Activated naive CD4-positive, alpha-beta T cell treated with anti-CD3 and anti-CD28 coated beads, Interleukin-2, amount 50 U/mL, for 24 hours (primary cell): ENCODE measurements at regions not wholly inside any gene's neighbourhood (a gene's known extent, or its start where the extent isn't known, plus 50 kb on each side); places are given as distances from the start of the nearest gene placed in this dataset.

Source experiments
- H3K27ac Mint-ChIP-seq: one replicate; pipeline ENCODE4 v1.8.0; 2021; ENCODE audit warnings: mild to moderate bottlenecking, mixed read lengths
- H3K27me3 Mint-ChIP-seq: one replicate; pipeline ENCODE4 v1.8.0; 2021; ENCODE audit warnings: mixed read lengths
- H3K36me3 Mint-ChIP-seq: one replicate; pipeline ENCODE4 v1.8.0; 2021; ENCODE audit warnings: mixed read lengths
- H3K4me1 Mint-ChIP-seq: one replicate; pipeline ENCODE4 v1.8.0; 2021; ENCODE audit warnings: mixed read lengths
- H3K4me3 Mint-ChIP-seq: one replicate; pipeline ENCODE4 v1.8.0; 2021; ENCODE audit warnings: mild to moderate bottlenecking, mixed read lengths
- H3K9me3 Mint-ChIP-seq: one replicate; pipeline ENCODE4 v1.8.0; 2021; ENCODE audit warnings: mixed read lengths

- Mint-ChIP-seq H3K4me3 (no peak overlapping the region), H3K27ac (no peak overlapping the region), H3K4me1 (peaks cover 6% of the 10 kb centered on the region), H3K27me3 (peaks cover 1% of the 10 kb centered on the region), H3K36me3 (peaks cover 7% of the 10 kb centered on the region), H3K9me3 (peaks cover 12% of the 10 kb centered on the region)
Measured at GRCh38 chr21:39124681-39125251, 58.5 kb downstream of the PSMG1 start.

GRCh38 chr21:39123375-39123774 lies 59.9 kb downstream of the PSMG1 start:
- Mint-ChIP-seq H3K36me3 (peaks cover 7% of the 10 kb centered on the region), H3K4me3 (no peak overlapping the region), H3K9me3 (peaks cover 12% of the 10 kb centered on the region), H3K4me1 (peaks cover 6% of the 10 kb centered on the region), H3K27me3 (peaks cover 1% of the 10 kb centered on the region), H3K27ac (no peak overlapping the region)

GRCh38 chr21:39121600-39122355 lies 61.5 kb downstream of the PSMG1 start:
- H3K27ac Mint-ChIP-seq, result peak overlapping the region; percentile 80
- H3K4me3 Mint-ChIP-seq, result no peak overlapping the region
- H3K36me3 Mint-ChIP-seq, result peaks cover 7% of the 10 kb centered on the region

GRCh38 chr21:39120876-39121599 lies 62.2 kb downstream of the PSMG1 start:
- H3K27ac Mint-ChIP-seq, result no peak overlapping the region
- H3K9me3 Mint-ChIP-seq, result peaks cover 12% of the 10 kb centered on the region
- H3K36me3 Mint-ChIP-seq, result peaks cover 7% of the 10 kb centered on the region
- peaks cover 1% of the 10 kb centered on the region for H3K27me3 Mint-ChIP-seq
- no peak overlapping the region for H3K4me3 Mint-ChIP-seq
- peaks cover 6% of the 10 kb centered on the region for H3K4me1 Mint-ChIP-seq

More at GRCh38 chr21:39121600-39122355, 61.5 kb downstream of the PSMG1 start:
- Mint-ChIP-seq H3K9me3 (peaks cover 12% of the 10 kb centered on the region), H3K27me3 (peaks cover 1% of the 10 kb centered on the region), H3K4me1 (peaks cover 6% of the 10 kb centered on the region)

GRCh38 chr21:39119891-39120290 lies 63.4 kb downstream of the PSMG1 start:
- Mint-ChIP-seq H3K4me1 (peaks cover 6% of the 10 kb centered on the region), H3K4me3 (no peak overlapping the region), H3K27ac (no peak overlapping the region), H3K27me3 (peaks cover 1% of the 10 kb centered on the region), H3K36me3 (peaks cover 7% of the 10 kb centered on the region), H3K9me3 (peaks cover 12% of the 10 kb centered on the region)

GRCh38 chr21:39118604-39119215 lies 64.5 kb downstream of the PSMG1 start:
- Mint-ChIP-seq H3K4me3 (no peak overlapping the region), H3K27me3 (peaks cover 1% of the 10 kb centered on the region), H3K4me1 (peaks cover 6% of the 10 kb centered on the region), H3K36me3 (peaks cover 7% of the 10 kb centered on the region), H3K9me3 (peaks cover 12% of the 10 kb centered on the region), H3K27ac (no peak overlapping the region)

- Mint-ChIP-seq H3K27ac (no peak overlapping the region), H3K27me3 (peaks cover 1% of the 10 kb centered on the region), H3K4me3 (no peak overlapping the region), H3K36me3 (peaks cover 5% of the 10 kb centered on the region), H3K9me3 (peaks cover 7% of the 10 kb centered on the region), H3K4me1 (peaks cover 6% of the 10 kb centered on the region)
Measured at GRCh38 chr21:39118061-39118460, 65.2 kb downstream of the PSMG1 start.

- Mint-ChIP-seq H3K4me3 (no peak overlapping the region), H3K4me1 (peaks cover 6% of the 10 kb centered on the region), H3K9me3 (peaks cover 7% of the 10 kb centered on the region), H3K36me3 (peaks cover 5% of the 10 kb centered on the region), H3K27me3 (peaks cover 1% of the 10 kb centered on the region), H3K27ac (no peak overlapping the region)
Measured at GRCh38 chr21:39117440-39117970, 65.7 kb downstream of the PSMG1 start.

GRCh38 chr21:39116761-39117439 lies 66.4 kb downstream of the PSMG1 start:
- Mint-ChIP-seq H3K36me3 (no peaks in the 10 kb centered on the region), H3K27ac (no peak overlapping the region), H3K4me3 (no peak overlapping the region), H3K9me3 (peaks cover 2% of the 10 kb centered on the region), H3K27me3 (peaks cover 1% of the 10 kb centered on the region), H3K4me1 (peaks cover 2% of the 10 kb centered on the region)

- no peak overlapping the region for H3K27ac Mint-ChIP-seq
- H3K4me1 Mint-ChIP-seq, result no peaks in the 10 kb centered on the region
- no peak overlapping the region for H3K4me3 Mint-ChIP-seq
- peaks cover under 1% of the 10 kb centered on the region for H3K27me3 Mint-ChIP-seq
- H3K9me3 Mint-ChIP-seq, result no peaks in the 10 kb centered on the region
- no peaks in the 10 kb centered on the region for H3K36me3 Mint-ChIP-seq
Measured at GRCh38 chr21:39115576-39116235, 67.5 kb downstream of the PSMG1 start.

GRCh38 chr21:39114871-39115575 lies 68.2 kb downstream of the PSMG1 start:
- Mint-ChIP-seq H3K27me3 (peaks cover 2% of the 10 kb centered on the region), H3K36me3 (no peaks in the 10 kb centered on the region), H3K27ac (no peak overlapping the region), H3K4me3 (no peak overlapping the region), H3K4me1 (no peaks in the 10 kb centered on the region), H3K9me3 (no peaks in the 10 kb centered on the region)

GRCh38 chr21:39111931-39112550 lies 71.2 kb downstream of the PSMG1 start:
- no peaks in the 10 kb centered on the region for H3K9me3 Mint-ChIP-seq
- no peaks in the 10 kb centered on the region for H3K4me1 Mint-ChIP-seq
- no peak overlapping the region for H3K4me3 Mint-ChIP-seq
- no peaks in the 10 kb centered on the region for H3K36me3 Mint-ChIP-seq
- no peak overlapping the region for H3K27ac Mint-ChIP-seq
- H3K27me3 Mint-ChIP-seq, result peaks cover 2% of the 10 kb centered on the region

- Mint-ChIP-seq H3K27ac (no peak overlapping the region), H3K4me1 (no peaks in the 10 kb centered on the region), H3K27me3 (peaks cover 2% of the 10 kb centered on the region), H3K36me3 (no peaks in the 10 kb centered on the region), H3K9me3 (no peaks in the 10 kb centered on the region), H3K4me3 (no peak overlapping the region)
Measured at GRCh38 chr21:39110431-39110830, 72.8 kb downstream of the PSMG1 start.
